Loucy (cell line): ENCODE measurements at regions not wholly inside any gene's neighbourhood (a gene's known extent, or its start where the extent isn't known, plus 50 kb on each side); places are given as distances from the start of the nearest gene placed in this dataset.

Experiments used
- CTCF ChIP-seq: fragments of 200-600 bp; sonication (generic); conservative IDR thresholded peaks from 2 replicates; pipeline ENCODE4 v1.5.1; 2014; ENCODE audit warnings: mild to moderate bottlenecking, antibody characterized with exemption, low read length
- EZH2phosphoT487 ChIP-seq: fragments of 200-600 bp; IDR thresholded peaks from 2 replicates; pipeline ENCODE4 v1.6.1; 2018; ENCODE audit warnings: antibody characterized with exemption, mild to moderate bottlenecking, moderate library complexity, borderline replicate concordance

- TF ChIP-seq CTCF (no peak), EZH2phosphoT487 (no peak)
Observed at GRCh38 chr13:53844473-53845146, 816.0 kb downstream of the OLFM4 start.
